ENCODE measurements at regions not wholly inside any gene's neighbourhood (a gene's known extent, or its start where the extent isn't known, plus 50 kb on each side); places are given as distances from the start of the nearest gene placed in this dataset.
"Not testable (repeated sequence)": the region's sequence is repeated elsewhere in the genome, so short reads cannot be mapped to it uniquely, and the experiment has no call there.

DNA sequence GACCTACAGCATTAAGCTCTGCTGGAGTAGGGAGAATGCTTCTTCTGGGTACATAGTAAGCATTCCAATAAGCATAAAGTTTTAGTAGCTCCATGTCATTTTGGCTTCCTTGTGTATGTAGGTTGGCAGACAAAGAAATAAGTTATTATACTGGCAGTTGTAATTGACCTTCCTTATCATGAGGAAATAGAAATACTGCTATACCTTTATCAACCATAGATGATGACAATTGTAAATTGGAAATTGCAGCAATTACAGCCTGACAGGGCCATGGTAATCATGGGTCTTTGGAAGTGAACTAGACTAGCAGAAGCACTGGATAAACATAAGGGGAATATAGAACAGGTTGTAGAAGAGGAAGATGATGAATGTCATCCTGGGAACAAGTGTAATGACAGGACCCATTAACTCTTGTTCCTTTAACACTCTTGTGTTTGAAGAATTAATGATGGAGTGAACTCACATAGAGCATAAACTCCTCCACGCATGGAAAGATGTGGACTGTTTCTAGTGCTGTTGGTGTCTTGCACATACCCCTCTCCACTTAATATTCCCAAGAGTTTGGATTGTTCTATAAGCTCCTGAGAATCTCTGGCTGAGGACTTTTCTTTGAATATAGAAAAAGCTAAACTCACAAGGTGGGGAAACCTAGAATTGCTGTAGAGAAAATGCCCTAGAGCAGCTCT is 137.5 kb downstream of the OR4F15 start:
- TF ChIP-seq, protein P1, sequence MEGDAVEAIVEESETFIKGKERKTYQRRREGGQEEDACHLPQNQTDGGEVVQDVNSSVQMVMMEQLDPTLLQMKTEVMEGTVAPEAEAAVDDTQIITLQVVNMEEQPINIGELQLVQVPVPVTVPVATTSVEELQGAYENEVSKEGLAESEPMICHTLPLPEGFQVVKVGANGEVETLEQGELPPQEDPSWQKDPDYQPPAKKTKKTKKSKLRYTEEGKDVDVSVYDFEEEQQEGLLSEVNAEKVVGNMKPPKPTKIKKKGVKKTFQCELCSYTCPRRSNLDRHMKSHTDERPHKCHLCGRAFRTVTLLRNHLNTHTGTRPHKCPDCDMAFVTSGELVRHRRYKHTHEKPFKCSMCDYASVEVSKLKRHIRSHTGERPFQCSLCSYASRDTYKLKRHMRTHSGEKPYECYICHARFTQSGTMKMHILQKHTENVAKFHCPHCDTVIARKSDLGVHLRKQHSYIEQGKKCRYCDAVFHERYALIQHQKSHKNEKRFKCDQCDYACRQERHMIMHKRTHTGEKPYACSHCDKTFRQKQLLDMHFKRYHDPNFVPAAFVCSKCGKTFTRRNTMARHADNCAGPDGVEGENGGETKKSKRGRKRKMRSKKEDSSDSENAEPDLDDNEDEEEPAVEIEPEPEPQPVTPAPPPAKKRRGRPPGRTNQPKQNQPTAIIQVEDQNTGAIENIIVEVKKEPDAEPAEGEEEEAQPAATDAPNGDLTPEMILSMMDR (IDR thresholded peaks at IDR 0.05), result not testable (repeated sequence)
- not testable (repeated sequence) for TF ChIP-seq POLR2A, EP300 (IDR thresholded peaks at IDR 0.05)

Data from ovary (tissue), 3 donors.